HEK293 (cell line): ENCODE measurements at regions not wholly inside any gene's neighbourhood (a gene's known extent, or its start where the extent isn't known, plus 50 kb on each side); places are given as distances from the start of the nearest gene placed in this dataset.

Source experiments
- CTCF ChIA-PET: fragments of 350-600 bp; formaldehyde crosslinking; extraction: SDS; loops from one replicate; lab custom pipeline; 2021; ENCODE audit warnings: antibody characterized with exemption; lab: Yijun Ruan, JAX
- POLR2A ChIA-PET: fragments of 300-600 bp; formaldehyde crosslinking; extraction: SDS; loops from one replicate; lab custom pipeline; 2020; ENCODE audit warnings: antibody characterized with exemption, inconsistent platforms; lab: Yijun Ruan, JAX
- H3K27ac ChIP-seq: fragments of 200-500 bp; sonication (Bioruptor generic); 2 replicates; pipeline ENCODE4 v1.5.1; 2014; ENCODE audit warnings: low read depth, low read length, control low read depth, inconsistent platforms; ENCODE audit errors: extremely low read depth
- H3K36me3 ChIP-seq, 2 experiments: fragments of 200-500 bp in 1 of 2; sonication (Bioruptor generic) in 1 of 2; 1 replicate in 1 of 2; 2 replicates in 1 of 2; pipeline ENCODE4 v1.5.1; 2014 to 2017; ENCODE audit warnings: inconsistent platforms in 2 of 2, low read length in 2 of 2; ENCODE audit not compliant: control insufficient read depth in 2 of 2, insufficient read depth in 1 of 2
- H3K4me1 ChIP-seq: fragments of 200-500 bp; sonication (Bioruptor generic); 2 replicates; pipeline ENCODE4 v1.5.1; 2014; ENCODE audit warnings: mild to moderate bottlenecking, low read length, inconsistent platforms; ENCODE audit not compliant: control insufficient read depth, insufficient read depth
- H3K4me3 ChIP-seq: 2 replicates; pipeline ENCODE4 v1.5.1; 2011; ENCODE audit warnings: low read depth, mild to moderate bottlenecking, control low read depth, low read length, moderate library complexity
- H3K9me3 ChIP-seq: fragments of 200-500 bp; sonication (Bioruptor generic); 2 replicates; pipeline ENCODE4 v1.5.1; 2014; ENCODE audit warnings: low read depth, low read length, inconsistent platforms; ENCODE audit not compliant: control insufficient read depth, insufficient read depth
- PRDM1 ChIP-seq: fragments of 450-650 bp; formaldehyde crosslinking; IDR thresholded peaks from 2 replicates; pipeline ENCODE4; 2016; ENCODE audit warnings: missing biosample characterization, missing genetic modification characterization
- TSHZ1 ChIP-seq: fragments of 450-650 bp; formaldehyde crosslinking; IDR thresholded peaks from 2 replicates; pipeline ENCODE4 v1.5.1; 2016; ENCODE audit warnings: missing biosample characterization, missing genetic modification characterization, borderline replicate concordance
- ZNF426 ChIP-seq: fragments of 450-650 bp; formaldehyde crosslinking; IDR thresholded peaks from 2 replicates; pipeline ENCODE4 v1.5.1; 2017; ENCODE audit warnings: missing biosample characterization, missing genetic modification characterization, mild to moderate bottlenecking, inconsistent platforms, moderate library complexity
- ZNF549 ChIP-seq: fragments of 450-650 bp; IDR thresholded peaks from 2 replicates; pipeline ENCODE4 v1.5.1; 2018; ENCODE audit warnings: missing biosample characterization, missing genetic modification characterization, mild to moderate bottlenecking, inconsistent platforms, moderate library complexity
- ZNF596 ChIP-seq: fragments of 450-650 bp; IDR thresholded peaks from 2 replicates; pipeline ENCODE4 v1.5.0; 2018; ENCODE audit warnings: missing biosample characterization, mild to moderate bottlenecking, missing genetic modification characterization, moderate library complexity
- ZNF621 ChIP-seq: fragments of 450-650 bp; formaldehyde crosslinking; IDR thresholded peaks from 2 replicates; pipeline ENCODE4 v1.5.1; 2017; ENCODE audit warnings: missing biosample characterization, missing genetic modification characterization
- ZNF626 ChIP-seq: fragments of 450-650 bp; sonication (Bioruptor Pico); formaldehyde crosslinking; IDR thresholded peaks from 2 replicates; pipeline ENCODE4 v1.5.1; 2018; ENCODE audit warnings: missing biosample characterization, missing genetic modification characterization, inconsistent platforms
- ZSCAN4 ChIP-seq: fragments of 450-650 bp; formaldehyde crosslinking; IDR thresholded peaks from 2 replicates; pipeline ENCODE4 v1.5.1; 2017; ENCODE audit warnings: missing biosample characterization, missing genetic modification characterization
- TF ChIP-seq, protein P1 (sequence below): fragments of 450-650 bp; formaldehyde crosslinking; IDR thresholded peaks from 2 replicates; pipeline ENCODE4 v1.5.1; 2016; ENCODE audit warnings: missing biosample characterization, missing genetic modification characterization
- TF ChIP-seq, protein P2 (sequence below): fragments of 450-650 bp; formaldehyde crosslinking; IDR thresholded peaks from 2 replicates; pipeline ENCODE4 v1.5.1; 2016; ENCODE audit warnings: missing biosample characterization, missing genetic modification characterization
- TF ChIP-seq, protein P3 (sequence below): fragments of 450-650 bp; formaldehyde crosslinking; IDR thresholded peaks from 2 replicates; pipeline ENCODE4 v1.5.1; 2016; ENCODE audit warnings: missing biosample characterization, missing genetic modification characterization, borderline replicate concordance

- TF ChIP-seq TSHZ1 (tag by site-specific recombination) (no peak), ZSCAN4 (tag by site-specific recombination) (no peak), PRDM1 (no peak), ZNF596 (no peak)
- TF ChIP-seq, protein P1, sequence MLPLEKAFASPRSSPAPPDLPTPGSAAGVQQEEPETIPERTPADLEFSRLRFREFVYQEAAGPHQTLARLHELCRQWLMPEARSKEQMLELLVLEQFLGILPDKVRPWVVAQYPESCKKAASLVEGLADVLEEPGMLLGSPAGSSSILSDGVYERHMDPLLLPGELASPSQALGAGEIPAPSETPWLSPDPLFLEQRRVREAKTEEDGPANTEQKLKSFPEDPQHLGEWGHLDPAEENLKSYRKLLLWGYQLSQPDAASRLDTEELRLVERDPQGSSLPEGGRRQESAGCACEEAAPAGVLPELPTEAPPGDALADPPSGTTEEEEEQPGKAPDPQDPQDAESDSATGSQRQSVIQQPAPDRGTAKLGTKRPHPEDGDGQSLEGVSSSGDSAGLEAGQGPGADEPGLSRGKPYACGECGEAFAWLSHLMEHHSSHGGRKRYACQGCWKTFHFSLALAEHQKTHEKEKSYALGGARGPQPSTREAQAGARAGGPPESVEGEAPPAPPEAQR (tag by site-specific recombination), result no peak
- TF ChIP-seq, protein P2, sequence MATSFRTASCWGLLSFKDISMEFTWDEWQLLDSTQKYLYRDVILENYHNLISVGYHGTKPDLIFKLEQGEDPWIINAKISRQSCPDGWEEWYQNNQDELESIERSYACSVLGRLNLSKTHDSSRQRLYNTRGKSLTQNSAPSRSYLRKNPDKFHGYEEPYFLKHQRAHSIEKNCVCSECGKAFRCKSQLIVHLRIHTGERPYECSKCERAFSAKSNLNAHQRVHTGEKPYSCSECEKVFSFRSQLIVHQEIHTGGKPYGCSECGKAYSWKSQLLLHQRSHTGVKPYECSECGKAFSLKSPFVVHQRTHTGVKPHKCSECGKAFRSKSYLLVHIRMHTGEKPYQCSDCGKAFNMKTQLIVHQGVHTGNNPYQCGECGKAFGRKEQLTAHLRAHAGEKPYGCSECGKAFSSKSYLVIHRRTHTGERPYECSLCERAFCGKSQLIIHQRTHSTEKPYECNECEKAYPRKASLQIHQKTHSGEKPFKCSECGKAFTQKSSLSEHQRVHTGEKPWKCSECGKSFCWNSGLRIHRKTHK (tag by site-specific recombination), result no peak
Observed at GRCh38 chr2:107597507-107597906, 229.2 kb upstream of the RGPD4 start (continued).

- Histone ChIP-seq H3K27ac (no peak overlapping the region), H3K4me1 (no peaks in the 10 kb centered on the region), H3K9me3 (no peaks in the 10 kb centered on the region), H3K36me3 (no peaks in the 10 kb centered on the region), H3K4me3 (no peak overlapping the region)
- POLR2A ChIA-PET, result no interaction called here
- CTCF ChIA-PET, result interaction anchor here (0.6 kb wide), 1 partner anchor 22 kb away, joined by 3 read pairs; no protein-coding TSS in a partner anchor
- TF ChIP-seq, protein P3, sequence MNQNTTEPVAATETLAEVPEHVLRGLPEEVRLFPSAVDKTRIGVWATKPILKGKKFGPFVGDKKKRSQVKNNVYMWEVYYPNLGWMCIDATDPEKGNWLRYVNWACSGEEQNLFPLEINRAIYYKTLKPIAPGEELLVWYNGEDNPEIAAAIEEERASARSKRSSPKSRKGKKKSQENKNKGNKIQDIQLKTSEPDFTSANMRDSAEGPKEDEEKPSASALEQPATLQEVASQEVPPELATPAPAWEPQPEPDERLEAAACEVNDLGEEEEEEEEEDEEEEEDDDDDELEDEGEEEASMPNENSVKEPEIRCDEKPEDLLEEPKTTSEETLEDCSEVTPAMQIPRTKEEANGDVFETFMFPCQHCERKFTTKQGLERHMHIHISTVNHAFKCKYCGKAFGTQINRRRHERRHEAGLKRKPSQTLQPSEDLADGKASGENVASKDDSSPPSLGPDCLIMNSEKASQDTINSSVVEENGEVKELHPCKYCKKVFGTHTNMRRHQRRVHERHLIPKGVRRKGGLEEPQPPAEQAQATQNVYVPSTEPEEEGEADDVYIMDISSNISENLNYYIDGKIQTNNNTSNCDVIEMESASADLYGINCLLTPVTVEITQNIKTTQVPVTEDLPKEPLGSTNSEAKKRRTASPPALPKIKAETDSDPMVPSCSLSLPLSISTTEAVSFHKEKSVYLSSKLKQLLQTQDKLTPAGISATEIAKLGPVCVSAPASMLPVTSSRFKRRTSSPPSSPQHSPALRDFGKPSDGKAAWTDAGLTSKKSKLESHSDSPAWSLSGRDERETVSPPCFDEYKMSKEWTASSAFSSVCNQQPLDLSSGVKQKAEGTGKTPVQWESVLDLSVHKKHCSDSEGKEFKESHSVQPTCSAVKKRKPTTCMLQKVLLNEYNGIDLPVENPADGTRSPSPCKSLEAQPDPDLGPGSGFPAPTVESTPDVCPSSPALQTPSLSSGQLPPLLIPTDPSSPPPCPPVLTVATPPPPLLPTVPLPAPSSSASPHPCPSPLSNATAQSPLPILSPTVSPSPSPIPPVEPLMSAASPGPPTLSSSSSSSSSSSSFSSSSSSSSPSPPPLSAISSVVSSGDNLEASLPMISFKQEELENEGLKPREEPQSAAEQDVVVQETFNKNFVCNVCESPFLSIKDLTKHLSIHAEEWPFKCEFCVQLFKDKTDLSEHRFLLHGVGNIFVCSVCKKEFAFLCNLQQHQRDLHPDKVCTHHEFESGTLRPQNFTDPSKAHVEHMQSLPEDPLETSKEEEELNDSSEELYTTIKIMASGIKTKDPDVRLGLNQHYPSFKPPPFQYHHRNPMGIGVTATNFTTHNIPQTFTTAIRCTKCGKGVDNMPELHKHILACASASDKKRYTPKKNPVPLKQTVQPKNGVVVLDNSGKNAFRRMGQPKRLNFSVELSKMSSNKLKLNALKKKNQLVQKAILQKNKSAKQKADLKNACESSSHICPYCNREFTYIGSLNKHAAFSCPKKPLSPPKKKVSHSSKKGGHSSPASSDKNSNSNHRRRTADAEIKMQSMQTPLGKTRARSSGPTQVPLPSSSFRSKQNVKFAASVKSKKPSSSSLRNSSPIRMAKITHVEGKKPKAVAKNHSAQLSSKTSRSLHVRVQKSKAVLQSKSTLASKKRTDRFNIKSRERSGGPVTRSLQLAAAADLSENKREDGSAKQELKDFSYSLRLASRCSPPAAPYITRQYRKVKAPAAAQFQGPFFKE (tag by site-specific recombination), result no peak
- no peak for TF ChIP-seq ZNF626 (tag by site-specific recombination)
- no peak for TF ChIP-seq ZNF426 (tag by site-specific recombination)
- TF ChIP-seq ZNF549 (tag by site-specific recombination), result no peak
- TF ChIP-seq ZNF621, result no peak
Observed at GRCh38 chr2:107602801-107603200, 223.9 kb upstream of the RGPD4 start.
